ENCODE measurements at regions not wholly inside any gene's neighbourhood (a gene's known extent, or its start where the extent isn't known, plus 50 kb on each side); places are given as distances from the start of the nearest gene placed in this dataset.

- H3K9ac ChIP-seq (ENCODE audit: insufficient read depth, low read depth, low read length), result no peak overlapping the region
- no TSS peak for BruUV-seq (replicated peaks)
- FAIRE-seq (no peak), ATAC-seq (no peak), DNase-seq (ENCODE audit: low spot score) (no peak)
- in situ Hi-C loops (cut with HindIII; ENCODE audit: extremely low pct_ligation_motif_present, low pct_unique_long_range_greater_than_20kb) (no loop called here), intact Hi-C loops (cut with micrococcal nuclease; ENCODE audit: unreplicated experiment) (no loop called here)
- WGBS (ENCODE audit: low lambda C conversion rate), result 0% methylated on average over 1 of the region's 1 CpG
- no peak overlapping the region for H3K4me3 ChIP-seq (replicated peaks in 1 of 3; ENCODE audit: insufficient read depth in 1 of 3, low read depth in 2 of 3, low read length in 3 of 3)
- H3K9me3 ChIP-seq (ENCODE audit: low read length), result no peaks in the 10 kb centered on the region
- no peaks in the 10 kb centered on the region; a peak in 1 of 5 replicates for H3K27me3 ChIP-seq (ENCODE audit: control insufficient read depth in 1 of 2, insufficient read depth in 2 of 2, low read length in 2 of 2)
- H3K4me1 ChIP-seq (ENCODE audit: insufficient read depth, low read length), result no peaks in the 10 kb centered on the region
- H3K79me2 ChIP-seq (ENCODE audit: insufficient read depth, low read length), result no peaks in the 10 kb centered on the region
- no peak for TF ChIP-seq ATF3 (CRISPR knock-in tag; IDR thresholded peaks at IDR 0.05)
- no peak for TF ChIP-seq SIX4 (CRISPR knock-in tag; IDR thresholded peaks at IDR 0.05)
- TF ChIP-seq CBFB (CRISPR knock-in tag; IDR thresholded peaks at IDR 0.05), result no peak
- no peak for TF ChIP-seq HOXA3 (CRISPR knock-in tag; IDR thresholded peaks at IDR 0.05)
- no peak for TF ChIP-seq TBX2 (CRISPR knock-in tag; IDR thresholded peaks at IDR 0.05; ENCODE audit: borderline replicate concordance)
- TF ChIP-seq ZNF878 (CRISPR knock-in tag; IDR thresholded peaks at IDR 0.05), result no peak
- no peak overlapping the region for H2AFZ ChIP-seq (ENCODE audit: low read length)
- H4K20me1 ChIP-seq (ENCODE audit: insufficient read depth, low read length), result no peaks in the 10 kb centered on the region
- ChIA-PET POLR2A (no interaction called here), CTCF (ENCODE audit: low intra/inter-chr PET ratio, low total read pairs) (no interaction called here)
- H3K36me3 ChIP-seq (replicated peaks in 1 of 2; ENCODE audit: control insufficient read depth in 1 of 2, insufficient read depth in 2 of 2, low read length in 2 of 2), result no peaks in the 10 kb centered on the region
- H3K27ac ChIP-seq (ENCODE audit: extremely low read length, insufficient read depth, low read length), result no peak overlapping the region
- H3K4me2 ChIP-seq (ENCODE audit: low read depth, low read length), result no peak overlapping the region
Measured at GRCh38 chr11:79522626-79523025, 81.8 kb upstream of the TENM4 start.

- no peak overlapping the region for H3K27ac ChIP-seq (ENCODE audit: extremely low read length, insufficient read depth, low read length)
- in situ Hi-C loops (cut with HindIII; ENCODE audit: extremely low pct_ligation_motif_present, low pct_unique_long_range_greater_than_20kb) (no loop called here), intact Hi-C loops (cut with micrococcal nuclease; ENCODE audit: unreplicated experiment) (no loop called here)
- H3K9ac ChIP-seq (ENCODE audit: insufficient read depth, low read depth, low read length), result no peak overlapping the region
- H3K4me3 ChIP-seq (replicated peaks in 1 of 3; ENCODE audit: insufficient read depth in 1 of 3, low read depth in 2 of 3, low read length in 3 of 3), result no peak overlapping the region
- H3K4me1 ChIP-seq (ENCODE audit: insufficient read depth, low read length), result no peaks in the 10 kb centered on the region
- H3K27me3 ChIP-seq (ENCODE audit: control insufficient read depth in 1 of 2, insufficient read depth in 2 of 2, low read length in 2 of 2), result no peaks in the 10 kb centered on the region; a peak in 1 of 5 replicates
- CTCF ChIA-PET (ENCODE audit: low intra/inter-chr PET ratio, low total read pairs), result no interaction called here
- 55% methylated on average over 5 of the region's 5 CpGs for WGBS (ENCODE audit: low lambda C conversion rate)
- no peak for DNase-seq (ENCODE audit: low spot score)
- H3K4me2 ChIP-seq (ENCODE audit: low read depth, low read length), result no peak overlapping the region
- no peak overlapping the region for H2AFZ ChIP-seq (ENCODE audit: low read length)
- no peaks in the 10 kb centered on the region for H3K36me3 ChIP-seq (replicated peaks in 1 of 2; ENCODE audit: control insufficient read depth in 1 of 2, insufficient read depth in 2 of 2, low read length in 2 of 2)
- TF ChIP-seq FOXM1 (CRISPR knock-in tag; IDR thresholded peaks at IDR 0.05), result no peak
- TF ChIP-seq NFYB (CRISPR knock-in tag; IDR thresholded peaks at IDR 0.05), result no peak
- TF ChIP-seq NR3C1 (CRISPR knock-in tag; IDR thresholded peaks at IDR 0.05), result no peak
- TF ChIP-seq, protein P1, sequence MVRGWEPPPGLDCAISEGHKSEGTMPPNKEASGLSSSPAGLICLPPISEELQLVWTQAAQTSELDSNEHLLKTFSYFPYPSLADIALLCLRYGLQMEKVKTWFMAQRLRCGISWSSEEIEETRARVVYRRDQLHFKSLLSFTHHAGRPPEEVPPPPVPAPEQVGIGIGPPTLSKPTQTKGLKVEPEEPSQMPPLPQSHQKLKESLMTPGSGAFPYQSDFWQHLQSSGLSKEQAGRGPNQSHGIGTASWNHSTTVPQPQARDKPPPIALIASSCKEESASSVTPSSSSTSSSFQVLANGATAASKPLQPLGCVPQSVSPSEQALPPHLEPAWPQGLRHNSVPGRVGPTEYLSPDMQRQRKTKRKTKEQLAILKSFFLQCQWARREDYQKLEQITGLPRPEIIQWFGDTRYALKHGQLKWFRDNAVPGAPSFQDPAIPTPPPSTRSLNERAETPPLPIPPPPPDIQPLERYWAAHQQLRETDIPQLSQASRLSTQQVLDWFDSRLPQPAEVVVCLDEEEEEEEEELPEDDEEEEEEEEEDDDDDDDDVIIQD (CRISPR knock-in tag; IDR thresholded peaks at IDR 0.05; ENCODE audit: low read depth), result no peak
- no peak for TF ChIP-seq MXD4 (CRISPR knock-in tag; IDR thresholded peaks at IDR 0.05)
- TF ChIP-seq CERS6 (CRISPR knock-in tag; IDR thresholded peaks at IDR 0.05), result no peak
- no peaks in the 10 kb centered on the region for H4K20me1 ChIP-seq (ENCODE audit: insufficient read depth, low read length)
- H3K9me3 ChIP-seq (ENCODE audit: low read length), result no peaks in the 10 kb centered on the region
- no TSS peak for BruUV-seq (replicated peaks)
- no peak for FAIRE-seq
- no peak for ATAC-seq
- H3K79me2 ChIP-seq (ENCODE audit: insufficient read depth, low read length), result no peaks in the 10 kb centered on the region
- POLR2A ChIA-PET, result no interaction called here
Measured at GRCh38 chr11:79520086-79520485, 79.3 kb upstream of the TENM4 start.
